GM12878 (cell line): ENCODE measurements at regions not wholly inside any gene's neighbourhood (a gene's known extent, or its start where the extent isn't known, plus 50 kb on each side); places are given as distances from the start of the nearest gene placed in this dataset.

Source experiments
- ATAC-seq: fragments of 200-7000 bp; cut with Tn5 transposase; 3 replicates; pipeline ENCODE4 v1.9.1; 2020; ENCODE audit warnings: mild to moderate bottlenecking, moderate library complexity
- BruUV-seq: library from RNA; stranded (reverse); fragments of 400-500 nt; replicated peaks from 2 replicates; lab custom pipeline; 2021; lab: Mats Ljungman, UMichigan
- CTCF ChIA-PET: fragments of 300-600 bp; sonication (Branson Sonifier 250); formaldehyde crosslinking; extraction: SDS; loops from one replicate; lab custom pipeline; 2021; ENCODE audit warnings: inconsistent platforms; lab: Yijun Ruan, JAX
- POLR2A ChIA-PET: fragments of 350-600 bp; formaldehyde crosslinking; extraction: SDS; loops from one replicate; lab custom pipeline; 2021; ENCODE audit warnings: inconsistent platforms; lab: Charles Lee
- RAD21 ChIA-PET: fragments of 300-600 bp; sonication (Branson Sonifier 250); formaldehyde crosslinking; loops from one replicate; lab custom pipeline; 2023; ENCODE audit warnings: antibody characterized with exemption; ENCODE audit not compliant: unreplicated experiment; lab: Charles Lee
- SMC1A ChIA-PET: fragments of 300-600 bp; sonication (Branson Sonifier 250); formaldehyde crosslinking; loops from one replicate; lab custom pipeline; 2023; ENCODE audit not compliant: unreplicated experiment, uncharacterized antibody; lab: Charles Lee
- DNase-seq: peaks from one replicate; pipeline ENCODE4 v3.0.0-alpha.2; 2011; ENCODE audit warnings: low read depth, low spot score
- FAIRE-seq: peaks from 3 replicates; lab custom pipeline; 2011; peaks lifted over from hg19 to GRCh38; lab: Jason Lieb, UNC
- H2AFZ ChIP-seq: 2 replicates; pipeline ENCODE4 v1.6.0; 2011; ENCODE audit warnings: low read depth, low read length, control low read depth; ENCODE audit not compliant: control insufficient read depth
- H3K27ac ChIP-seq: 2 replicates; pipeline ENCODE4 v1.5.1; 2011; ENCODE audit warnings: control low read depth; ENCODE audit not compliant: control insufficient read depth, insufficient read depth
- H3K27me3 ChIP-seq, 2 experiments: replicated peaks in 1 of 2; 2 replicates each; pipeline versions ENCODE4 v1.6.0 to v1.6.1; 2011; ENCODE audit warnings: low read length in 1 of 2; ENCODE audit not compliant: control insufficient read depth in 2 of 2, insufficient read depth in 2 of 2
- H3K36me3 ChIP-seq, 2 experiments: 2 replicates each; pipeline ENCODE4 v1.5.1; 2011; ENCODE audit warnings: low read length in 1 of 2; ENCODE audit not compliant: control insufficient read depth in 2 of 2, insufficient read depth in 2 of 2
- H3K4me1 ChIP-seq: 2 replicates; pipeline ENCODE4 v1.6.1; 2011; ENCODE audit warnings: mild to moderate bottlenecking, low read length, moderate library complexity, mixed read lengths; ENCODE audit not compliant: control insufficient read depth, insufficient read depth
- H3K4me2 ChIP-seq: 2 replicates; pipeline ENCODE4 v1.6.0; 2011; ENCODE audit warnings: control low read depth; ENCODE audit not compliant: control insufficient read depth, insufficient read depth
- H3K4me3 ChIP-seq: fragments of 200-600 bp; sonication (generic); 2 replicates; pipeline ENCODE4 v1.5.1; 2016
- H3K79me2 ChIP-seq: 2 replicates; pipeline ENCODE4 v1.6.0; 2011; ENCODE audit warnings: low read length; ENCODE audit not compliant: control insufficient read depth, insufficient read depth
- H3K9ac ChIP-seq: 2 replicates; pipeline ENCODE4 v1.8.0; 2011; ENCODE audit warnings: low read length, control low read depth, mixed read lengths; ENCODE audit not compliant: control insufficient read depth, insufficient read depth
- H3K9me3 ChIP-seq: replicated peaks from 3 replicates; pipeline ENCODE4 v1.5.1; 2011; ENCODE audit warnings: mild to moderate bottlenecking, low read length; ENCODE audit not compliant: control insufficient read depth, insufficient read depth
- H4K20me1 ChIP-seq: 2 replicates; pipeline ENCODE4 v1.6.0; 2011; ENCODE audit not compliant: control insufficient read depth, insufficient read depth
- ATF3 ChIP-seq: IDR thresholded peaks from 2 replicates; pipeline ENCODE4 v1.6.1; 2011; ENCODE audit warnings: low read depth, mild to moderate bottlenecking, low read length, moderate library complexity, borderline replicate concordance; ENCODE audit errors: extremely low read depth
- CBX5 ChIP-seq: sonication (generic); IDR thresholded peaks from 2 replicates; pipeline ENCODE4 v1.6.1; 2016; ENCODE audit warnings: low read depth, moderate library complexity, mild to moderate bottlenecking, inconsistent platforms
- CEBPZ ChIP-seq: fragments of 150-350 bp; IDR thresholded peaks from 2 replicates; pipeline ENCODE4 v1.6.1; 2016; ENCODE audit warnings: low read depth, low read length
- CHD1 ChIP-seq: IDR thresholded peaks from 2 replicates; pipeline ENCODE4 v1.6.1; 2012; ENCODE audit warnings: low read depth, low read length, improper control_type of control experiment
- EP300 ChIP-seq, 2 experiments: fragments of 150-350 bp in 1 of 2; IDR thresholded peaks; 2 replicates each; pipeline ENCODE4 v1.6.1; 2011 to 2012; ENCODE audit warnings: low read depth in 2 of 2, low read length in 2 of 2, borderline replicate concordance in 1 of 2, improper control_type of control experiment in 1 of 2, inconsistent platforms in 1 of 2; ENCODE audit not compliant: control insufficient read depth in 1 of 2
- ESRRA ChIP-seq: IDR thresholded peaks from 2 replicates; pipeline ENCODE4 v1.6.1; 2012; ENCODE audit warnings: mild to moderate bottlenecking, low read length, improper control_type of control experiment
- HSF1 ChIP-seq: fragments of 150-350 bp; IDR thresholded peaks from 2 replicates; pipeline ENCODE4 v1.6.1; 2014; ENCODE audit warnings: mild to moderate bottlenecking, low read depth, low read length
- NFIC ChIP-seq: IDR thresholded peaks from 2 replicates; pipeline ENCODE4 v1.6.1; 2012; ENCODE audit warnings: low read depth, mild to moderate bottlenecking, inconsistent platforms, low read length, moderate library complexity
- NR2C2 ChIP-seq: IDR thresholded peaks from 2 replicates; pipeline ENCODE4 v1.6.1; 2011; ENCODE audit warnings: borderline replicate concordance, low read depth; ENCODE audit not compliant: control insufficient read depth, insufficient read length
- NRF1 ChIP-seq: conservative IDR thresholded peaks from 2 replicates; pipeline ENCODE4 v1.6.1; 2011; ENCODE audit warnings: mild to moderate bottlenecking, low read depth, low read length, improper control_type of control experiment
- REST ChIP-seq: IDR thresholded peaks from 2 replicates; pipeline ENCODE4 v1.6.1; 2012; ENCODE audit warnings: mild to moderate bottlenecking, low read depth, low read length
- RFX5 ChIP-seq: IDR thresholded peaks from 2 replicates; pipeline ENCODE4 v1.6.1; 2011; ENCODE audit warnings: low read depth, low read length, improper control_type of control experiment
- SUPT20H ChIP-seq: IDR thresholded peaks from 2 replicates; pipeline ENCODE4 v1.6.1; 2011; ENCODE audit warnings: low read depth, mild to moderate bottlenecking, low read length, moderate library complexity, borderline replicate concordance; ENCODE audit not compliant: control insufficient read depth
- USF2 ChIP-seq: IDR thresholded peaks from 2 replicates; pipeline ENCODE4 v1.6.1; 2011; ENCODE audit warnings: low read depth, low read length, improper control_type of control experiment, borderline replicate concordance
- YY1 ChIP-seq: IDR thresholded peaks from 2 replicates; pipeline ENCODE4 v1.6.1; 2011; ENCODE audit warnings: low read depth, mild to moderate bottlenecking, low read length
- WGBS: methylation state at CpG from one replicate; pipeline ENCODE4 v1.1.6; 2016; ENCODE audit warnings: low lambda C conversion rate; ENCODE audit not compliant: insufficient replicate concordance, insufficient coverage; ENCODE audit errors: missing lambda C conversion rate; 5-methylcytosine and 5-hydroxymethylcytosine counted together
- in situ Hi-C: fragments of 300-500 bp; cut with MboI; formaldehyde crosslinking; loops from 9 replicates; pipeline ENCODE4 v1.14.3; 2018; ENCODE audit warnings: mixed read lengths
- intact Hi-C: fragments of 100-400 bp; cut with micrococcal nuclease; formaldehyde crosslinking; loops from one replicate; pipeline ENCODE4 v1.14.2; 2022; ENCODE audit not compliant: unreplicated experiment

GRCh38 chr18:47512056-47512455, 260.6 kb upstream of the SKOR2 start:
- Histone ChIP-seq H3K4me1 (no peaks in the 10 kb centered on the region), H3K27ac (no peak overlapping the region), H3K27me3 (no peaks in the 10 kb centered on the region), H3K9ac (no peak overlapping the region), H3K4me2 (no peak overlapping the region), H3K9me3 (no peaks in the 10 kb centered on the region), H3K79me2 (no peaks in the 10 kb centered on the region), H3K36me3 (no peaks in the 10 kb centered on the region), H2AFZ (no peak overlapping the region), H4K20me1 (no peaks in the 10 kb centered on the region), H3K4me3 (no peak overlapping the region)
- SMC1A ChIA-PET, result no interaction called here
- ATAC-seq (no peak), DNase-seq (no peak), FAIRE-seq (no peak)
- intact Hi-C loops (no loop called here), in situ Hi-C loops (no loop called here)
- no TSS peak for BruUV-seq
- CTCF ChIA-PET, result no interaction called here
- POLR2A ChIA-PET, result no interaction called here
- 57% methylated on average over 6 of the region's 6 CpGs for WGBS
- RAD21 ChIA-PET, result no interaction called here
- TF ChIP-seq NRF1 (no peak), EP300 (IDR thresholded peaks at IDR 0.05; ENCODE audit: borderline replicate concordance in 1 of 2, control insufficient read depth in 1 of 2, low read depth in 2 of 2, low read length in 2 of 2) (no peak), NR2C2 (no peak), REST (no peak), CHD1 (no peak), ATF3 (no peak), RFX5 (no peak), CBX5 (no peak), SUPT20H (no peak), USF2 (no peak), ESRRA (no peak), NFIC (no peak), CEBPZ (no peak), HSF1 (no peak), YY1 (no peak)
